AG04450 (cell line): ENCODE measurements at regions not wholly inside any gene's neighbourhood (a gene's known extent, or its start where the extent isn't known, plus 50 kb on each side); places are given as distances from the start of the nearest gene placed in this dataset.

Experiments
- CTCF ChIA-PET: fragments of 300-600, 350-600 bp; formaldehyde crosslinking; extraction: SDS; loops from one replicate; lab custom pipeline; 2022; ENCODE audit warnings: antibody characterized with exemption, inconsistent platforms; lab: Charles Lee
- POLR2A ChIA-PET: fragments of 350-600 bp; formaldehyde crosslinking; extraction: SDS; loops from one replicate; lab custom pipeline; 2021; ENCODE audit warnings: antibody characterized with exemption, inconsistent platforms; lab: Yijun Ruan, JAX
- DNase-seq: peaks from one replicate; pipeline ENCODE4 v3.0.0-alpha.2; 2011; ENCODE audit warnings: low read depth, low spot score
- H3K27ac ChIP-seq: one replicate; pipeline ENCODE4 v1.5.1; 2012; ENCODE audit warnings: low read depth, low read length, control low read depth
- H3K27me3 ChIP-seq: one replicate; pipeline ENCODE4 v1.6.0; 2012; ENCODE audit warnings: low read length; ENCODE audit not compliant: control insufficient read depth, insufficient read depth
- H3K4me3 ChIP-seq: 2 replicates; pipeline ENCODE4 v1.5.1; 2011; ENCODE audit warnings: mild to moderate bottlenecking, low read depth, low read length, control low read depth
- H3K9me3 ChIP-seq: 2 replicates; pipeline ENCODE4 v1.5.1; 2012; ENCODE audit warnings: low read length; ENCODE audit not compliant: control insufficient read depth, insufficient read depth
- CTCF ChIP-seq: IDR thresholded peaks from 2 replicates; pipeline ENCODE4 v1.5.1; 2011; ENCODE audit warnings: low read depth, low read length, control low read depth, inconsistent platforms

- POLR2A ChIA-PET, result no interaction called here
- Histone ChIP-seq H3K9me3 (no peaks in the 10 kb centered on the region; the same call in 1 of the 2 replicates), H3K4me3 (no peak overlapping the region), H3K27me3 (peaks cover 24% of the 10 kb centered on the region), H3K27ac (no peak overlapping the region)
- TF ChIP-seq CTCF, result no peak
- CTCF ChIA-PET, result no interaction called here
- no peak for DNase-seq
Measured at GRCh38 chr9:95574866-95575553, 58.2 kb upstream of the PTCH1 start.

- H3K27me3 ChIP-seq, result peaks cover 20% of the 10 kb centered on the region
- no peaks in the 10 kb centered on the region; the same call in 1 of the 2 replicates for H3K9me3 ChIP-seq
- no peak overlapping the region for H3K4me3 ChIP-seq
- CTCF ChIA-PET, result no interaction called here
- POLR2A ChIA-PET, result no interaction called here
- no peak for TF ChIP-seq CTCF
- DNase-seq, result no peak
- no peak overlapping the region for H3K27ac ChIP-seq
Measured at GRCh38 chr9:95574176-95574575, 57.4 kb upstream of the PTCH1 start.

GRCh38 chr9:95573463-95573862, 56.7 kb upstream of the PTCH1 start:
- POLR2A ChIA-PET, result no interaction called here
- Histone ChIP-seq H3K4me3 (no peak overlapping the region), H3K27me3 (peaks cover 19% of the 10 kb centered on the region), H3K27ac (no peak overlapping the region), H3K9me3 (no peaks in the 10 kb centered on the region; the same call in 1 of the 2 replicates)
- TF ChIP-seq CTCF, result no peak
- CTCF ChIA-PET, result no interaction called here
- no peak for DNase-seq

GRCh38 chr9:95572381-95573151, 55.8 kb upstream of the PTCH1 start:
- Histone ChIP-seq H3K4me3 (no peak overlapping the region), H3K27ac (no peak overlapping the region), H3K27me3 (peaks cover 13% of the 10 kb centered on the region), H3K9me3 (peaks cover 6% of the 10 kb centered on the region; the same call in 1 of the 2 replicates)
- no peak for DNase-seq
- CTCF ChIA-PET, result no interaction called here
- no peak for TF ChIP-seq CTCF
- POLR2A ChIA-PET, result no interaction called here

- no peak overlapping the region for H3K4me3 ChIP-seq
- TF ChIP-seq CTCF, result no peak
- no peak for DNase-seq
- H3K9me3 ChIP-seq, result peaks cover 6% of the 10 kb centered on the region; the same call in 1 of the 2 replicates
- H3K27ac ChIP-seq, result no peak overlapping the region
- ChIA-PET CTCF (no interaction called here), POLR2A (no interaction called here)
- peaks cover 14% of the 10 kb centered on the region for H3K27me3 ChIP-seq
Measured at GRCh38 chr9:95570646-95571045, 53.9 kb upstream of the PTCH1 start.
